ENCODE measurements at regions not wholly inside any gene's neighbourhood (a gene's known extent, or its start where the extent isn't known, plus 50 kb on each side); places are given as distances from the start of the nearest gene placed in this dataset.

GRCh38 chr3:44159696-44160300 is 81.9 kb upstream of the TOPAZ1 start:
- Histone ChIP-seq H3K4me3 (ENCODE audit: low read length) (no peak overlapping the region), H4K20me1 (ENCODE audit: insufficient read depth) (no peaks in the 10 kb centered on the region), H3K4me2 (ENCODE audit: low read length) (no peak overlapping the region), H3K9me3 (ENCODE audit: low read length) (no peaks in the 10 kb centered on the region), H3K79me2 (replicated peaks; ENCODE audit: insufficient read depth, low read length) (no peaks in the 10 kb centered on the region), H3F3A (ENCODE audit: insufficient read depth, low read length, poor library complexity, severe bottlenecking) (no peaks in the 10 kb centered on the region), H3K27ac (ENCODE audit: low read length) (no peak overlapping the region), H3K9me2 (ENCODE audit: insufficient read depth, low read length) (no peaks in the 10 kb centered on the region), H3K36me3 (ENCODE audit: insufficient read depth, low read length) (no peaks in the 10 kb centered on the region), H3K27me3 (ENCODE audit: insufficient read depth, low read depth, low read length) (no peaks in the 10 kb centered on the region), H3K9ac (ENCODE audit: low read length) (no peak overlapping the region), H2AFZ (ENCODE audit: low read depth, low read length) (no peak overlapping the region)
- TF ChIP-seq EP300 (conservative IDR thresholded peaks at IDR 0.05; ENCODE audit: poor library complexity, severe bottlenecking) (no peak), TAF1 (IDR thresholded peaks at IDR 0.05; ENCODE audit: low read depth) (no peak), MXI1 (conservative IDR thresholded peaks at IDR 0.05; ENCODE audit: poor library complexity, severe bottlenecking) (no peak), CTCF (IDR thresholded peaks at IDR 0.05; ENCODE audit: poor library complexity, severe bottlenecking) (no peak), SMC3 (conservative IDR thresholded peaks at IDR 0.05; ENCODE audit: poor library complexity) (no peak), EZH2 (IDR thresholded peaks at IDR 0.05; ENCODE audit: borderline replicate concordance, insufficient read depth, low read length, poor library complexity, severe bottlenecking) (no peak)

GRCh38 chr3:44160818-44161217 is 80.9 kb upstream of the TOPAZ1 start:
- Histone ChIP-seq H3K27me3 (ENCODE audit: insufficient read depth, low read depth, low read length) (no peaks in the 10 kb centered on the region), H3K9ac (ENCODE audit: low read length) (no peak overlapping the region), H3F3A (ENCODE audit: insufficient read depth, low read length, poor library complexity, severe bottlenecking) (no peaks in the 10 kb centered on the region), H3K9me3 (ENCODE audit: low read length) (no peaks in the 10 kb centered on the region), H3K79me2 (replicated peaks; ENCODE audit: insufficient read depth, low read length) (no peaks in the 10 kb centered on the region), H3K4me3 (ENCODE audit: low read length) (no peak overlapping the region), H3K27ac (ENCODE audit: low read length) (no peak overlapping the region), H3K9me2 (ENCODE audit: insufficient read depth, low read length) (no peaks in the 10 kb centered on the region), H4K20me1 (ENCODE audit: insufficient read depth) (no peaks in the 10 kb centered on the region), H3K4me2 (ENCODE audit: low read length) (no peak overlapping the region), H3K36me3 (ENCODE audit: insufficient read depth, low read length) (no peaks in the 10 kb centered on the region), H2AFZ (ENCODE audit: low read depth, low read length) (no peak overlapping the region)
- TF ChIP-seq RAD21 (conservative IDR thresholded peaks at IDR 0.05) (no peak), EP300 (conservative IDR thresholded peaks at IDR 0.05; ENCODE audit: poor library complexity, severe bottlenecking) (no peak), MXI1 (conservative IDR thresholded peaks at IDR 0.05; ENCODE audit: poor library complexity, severe bottlenecking) (no peak), SMC3 (conservative IDR thresholded peaks at IDR 0.05; ENCODE audit: poor library complexity) (no peak), EZH2 (IDR thresholded peaks at IDR 0.05; ENCODE audit: borderline replicate concordance, insufficient read depth, low read length, poor library complexity, severe bottlenecking) (no peak), POLR2AphosphoS5 (IDR thresholded peaks at IDR 0.05) (no peak), REST (IDR thresholded peaks at IDR 0.05; ENCODE audit: borderline replicate concordance) (no peak)

Measured in neural cell (in vitro differentiated cells).